GM21381 (cell line): ENCODE measurements at regions not wholly inside any gene's neighbourhood (a gene's known extent, or its start where the extent isn't known, plus 50 kb on each side); places are given as distances from the start of the nearest gene placed in this dataset.

Experiments used
- ATAC-seq: cut with Tn5 transposase; IDR thresholded peaks from one replicate; pipeline ENCODE4 v1.9.1; 2021; ENCODE audit warnings: mild to moderate bottlenecking, moderate library complexity; ENCODE audit not compliant: unreplicated experiment

- ATAC-seq = no peak
Observed at GRCh38 chr15:94177112-94177511, 54.2 kb upstream of the MCTP2 start.

- ATAC-seq = no peak
Observed at GRCh38 chr15:94175420-94175819, 55.9 kb upstream of the MCTP2 start.

- ATAC-seq = peak; percentile 92
Observed at GRCh38 chr15:94174399-94174802, 57.0 kb upstream of the MCTP2 start.

- ATAC-seq = no peak
Observed at GRCh38 chr15:94168250-94168649, 63.1 kb upstream of the MCTP2 start.

- no peak for ATAC-seq
Observed at GRCh38 chr15:94164971-94165370, 66.4 kb upstream of the MCTP2 start.

- ATAC-seq = peak; percentile 51
Observed at GRCh38 chr15:94164202-94164807, 67.1 kb upstream of the MCTP2 start.

- ATAC-seq = no peak
Observed at GRCh38 chr15:94162939-94163338, 68.4 kb upstream of the MCTP2 start.

- no peak for ATAC-seq
Observed at GRCh38 chr15:94154255-94154654, 77.1 kb upstream of the MCTP2 start.

GRCh38 chr15:94145046-94145445 lies 86.3 kb upstream of the MCTP2 start:
- no peak for ATAC-seq

- no peak for ATAC-seq
Observed at GRCh38 chr15:94141802-94142201, 89.6 kb upstream of the MCTP2 start.

GRCh38 chr15:94135486-94136147 lies 95.7 kb upstream of the MCTP2 start:
- no peak for ATAC-seq

- no peak for ATAC-seq
Observed at GRCh38 chr15:94131875-94132274, 99.5 kb upstream of the MCTP2 start.

GRCh38 chr15:94130504-94130903 lies 100.9 kb upstream of the MCTP2 start:
- no peak for ATAC-seq

GRCh38 chr15:94127006-94127405 lies 104.4 kb upstream of the MCTP2 start:
- ATAC-seq = no peak

- no peak for ATAC-seq
Observed at GRCh38 chr15:94125698-94126097, 105.7 kb upstream of the MCTP2 start.

GRCh38 chr15:94125156-94125555 lies 106.2 kb upstream of the MCTP2 start:
- ATAC-seq = no peak

GRCh38 chr15:94122516-94122915 lies 108.8 kb upstream of the MCTP2 start:
- no peak for ATAC-seq

- peak; percentile 100 for ATAC-seq
Observed at GRCh38 chr15:94119923-94120775, 111.2 kb upstream of the MCTP2 start.

GRCh38 chr15:94119298-94119811 lies 112.0 kb upstream of the MCTP2 start:
- ATAC-seq = no peak

- no peak for ATAC-seq
Observed at GRCh38 chr15:94110476-94111130, 120.8 kb upstream of the MCTP2 start.

- ATAC-seq = no peak
Observed at GRCh38 chr15:94107652-94108051, 123.7 kb upstream of the MCTP2 start.
